Coronary artery (tissue), 2 donors: ENCODE measurements at regions not wholly inside any gene's neighbourhood (a gene's known extent, or its start where the extent isn't known, plus 50 kb on each side); places are given as distances from the start of the nearest gene placed in this dataset.
"Not testable (repeated sequence)": the region's sequence is repeated elsewhere in the genome, so short reads cannot be mapped to it uniquely, and the experiment has no call there.

ENCODE experiments used
- DNase-seq: peaks from one replicate; pipeline ENCODE4 v3.0.0-alpha.2; 2017; ENCODE audit warnings: low spot score
- H3K27ac ChIP-seq, 2 donors: fragments of 200-600 bp; sonication (generic); one replicate each; pipeline ENCODE4 v1.5.1; 2016 to 2019
- H3K4me3 ChIP-seq: fragments of 200-600 bp; sonication (generic); 2 replicates; pipeline ENCODE4 v1.5.1; 2016; ENCODE audit warnings: mild to moderate bottlenecking, moderate library complexity
- TF ChIP-seq, protein P1 (sequence below): fragments of 200-600 bp; sonication (generic); IDR thresholded peaks from one replicate; pipeline ENCODE4 v1.5.1; 2019; ENCODE audit warnings: antibody characterized with exemption

- DNase-seq, H3K4me3 ChIP-seq, H3K27ac ChIP-seq: not testable (repeated sequence)
These were observed 142.2 kb upstream of the ZNF722 start for GRCh38 chr7:63856466-63856865.

DNA sequence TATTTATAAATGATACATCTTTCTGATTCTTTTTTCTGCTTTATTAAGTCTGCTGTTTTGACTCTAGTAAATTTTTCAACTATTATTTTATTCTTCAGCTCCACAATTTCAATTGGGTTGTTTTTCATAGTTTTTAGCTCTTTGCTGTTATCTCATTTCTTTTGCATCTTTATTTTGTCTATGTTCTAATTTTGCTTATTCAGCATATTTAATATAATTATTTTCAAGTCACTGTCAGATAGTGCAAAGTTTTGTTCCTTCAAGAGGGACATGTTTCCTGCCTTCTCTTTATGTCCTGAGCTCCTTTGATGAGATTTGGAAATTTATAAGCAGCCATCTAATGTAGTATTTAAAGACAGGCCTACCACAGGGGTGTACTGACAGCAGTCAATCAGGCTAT, 131.5 kb upstream of the ZNF722 start:
- Histone ChIP-seq H3K27ac (no peak overlapping the region), H3K4me3 (no peak overlapping the region)
- TF ChIP-seq, protein P1, sequence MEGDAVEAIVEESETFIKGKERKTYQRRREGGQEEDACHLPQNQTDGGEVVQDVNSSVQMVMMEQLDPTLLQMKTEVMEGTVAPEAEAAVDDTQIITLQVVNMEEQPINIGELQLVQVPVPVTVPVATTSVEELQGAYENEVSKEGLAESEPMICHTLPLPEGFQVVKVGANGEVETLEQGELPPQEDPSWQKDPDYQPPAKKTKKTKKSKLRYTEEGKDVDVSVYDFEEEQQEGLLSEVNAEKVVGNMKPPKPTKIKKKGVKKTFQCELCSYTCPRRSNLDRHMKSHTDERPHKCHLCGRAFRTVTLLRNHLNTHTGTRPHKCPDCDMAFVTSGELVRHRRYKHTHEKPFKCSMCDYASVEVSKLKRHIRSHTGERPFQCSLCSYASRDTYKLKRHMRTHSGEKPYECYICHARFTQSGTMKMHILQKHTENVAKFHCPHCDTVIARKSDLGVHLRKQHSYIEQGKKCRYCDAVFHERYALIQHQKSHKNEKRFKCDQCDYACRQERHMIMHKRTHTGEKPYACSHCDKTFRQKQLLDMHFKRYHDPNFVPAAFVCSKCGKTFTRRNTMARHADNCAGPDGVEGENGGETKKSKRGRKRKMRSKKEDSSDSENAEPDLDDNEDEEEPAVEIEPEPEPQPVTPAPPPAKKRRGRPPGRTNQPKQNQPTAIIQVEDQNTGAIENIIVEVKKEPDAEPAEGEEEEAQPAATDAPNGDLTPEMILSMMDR, result no peak
- no peak for DNase-seq

DNA sequence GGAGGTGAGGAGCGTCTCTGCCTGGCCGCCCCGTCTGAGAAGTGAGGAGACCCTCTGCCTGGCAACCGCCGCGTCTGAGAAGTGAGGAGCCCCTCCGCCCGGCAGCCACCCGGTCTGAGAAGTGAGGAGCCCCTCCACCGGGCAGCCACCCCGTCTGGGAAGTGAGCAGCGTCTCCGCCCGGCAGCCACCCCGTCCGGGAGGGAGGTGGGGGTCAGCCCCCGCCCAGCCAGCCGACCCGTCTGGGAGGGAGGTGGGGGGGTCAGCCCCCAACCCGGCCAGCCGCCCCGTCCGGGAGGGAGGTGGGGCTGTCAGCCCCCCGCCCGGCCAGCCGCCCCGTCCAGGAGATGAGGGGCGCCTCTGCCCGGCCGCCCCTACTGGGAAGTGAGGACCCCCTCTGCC, 124.4 kb upstream of the ZNF722 start:
- not testable (repeated sequence) for H3K27ac ChIP-seq, DNase-seq, H3K4me3 ChIP-seq

GRCh38 chr7:63876707-63877322, 121.8 kb upstream of the ZNF722 start:
- Histone ChIP-seq H3K27ac (no peak overlapping the region), H3K4me3 (no peak overlapping the region)
- no peak for DNase-seq
- TF ChIP-seq, protein P1, result no peak

DNA sequence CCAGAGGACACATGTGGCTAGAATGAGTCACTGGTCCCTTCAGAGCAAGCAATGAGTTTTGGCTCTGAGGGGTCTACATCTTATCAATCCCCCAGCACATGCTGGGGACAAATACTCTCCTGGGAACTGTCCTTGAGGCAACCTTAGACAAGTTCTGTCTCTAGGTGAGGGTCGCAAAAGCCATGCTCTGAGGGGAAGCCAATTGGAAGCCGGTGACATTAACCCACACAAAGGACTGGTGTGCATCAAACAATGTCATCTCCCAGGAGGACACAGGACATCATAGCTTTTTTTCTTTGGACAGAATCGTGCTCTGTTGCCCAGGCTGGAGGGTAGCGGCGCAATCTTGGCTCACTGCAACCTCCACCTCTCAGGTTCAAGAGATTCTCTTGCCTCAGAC, 111.6 kb upstream of the ZNF722 start:
- Histone ChIP-seq H3K4me3 (no peak overlapping the region), H3K27ac (no peak overlapping the region)
- TF ChIP-seq, protein P1, result no peak
- no peak for DNase-seq

DNA sequence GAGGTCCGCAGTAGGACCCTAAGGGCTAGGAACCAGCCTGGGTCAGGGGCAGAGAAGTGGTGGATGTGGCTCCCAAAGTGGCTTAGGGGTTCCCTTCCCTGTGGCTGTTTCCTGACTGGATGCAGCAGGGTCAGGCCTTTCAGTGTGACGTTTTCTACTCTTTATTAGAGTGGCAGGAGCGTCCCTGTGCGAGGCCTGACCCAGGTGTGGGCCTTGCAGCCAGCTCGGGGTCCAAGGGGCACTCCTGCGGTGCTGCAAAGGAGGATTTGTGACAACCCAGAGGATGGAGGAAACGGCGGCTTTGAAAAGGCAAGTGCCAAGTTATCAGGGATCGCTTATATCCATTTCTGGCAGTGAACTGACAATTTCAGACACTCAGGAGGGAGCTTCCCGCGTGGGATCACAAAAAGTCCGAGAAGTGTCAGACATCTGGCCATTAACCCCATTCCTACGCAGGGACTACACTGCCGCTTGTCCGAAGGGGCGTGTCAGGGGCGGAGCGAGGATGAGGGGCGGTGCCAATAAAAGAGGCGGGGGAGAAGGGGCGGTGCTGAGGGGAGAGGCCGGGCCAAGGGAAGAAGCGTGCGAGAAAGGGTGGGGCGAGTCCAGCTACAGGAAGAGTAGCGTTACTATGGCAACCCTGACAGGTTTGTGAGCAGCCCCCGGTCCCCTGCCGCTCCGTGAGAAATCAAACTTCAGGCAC, 98.8 kb upstream of the ZNF722 start:
- Histone ChIP-seq H3K4me3 (peak overlapping the region; percentile 67), H3K27ac (no peak overlapping the region)
- DNase-seq, result no peak
- TF ChIP-seq, protein P1, result no peak

- DNase-seq, result no peak
- H3K4me3 ChIP-seq, result peak overlapping the region; percentile 67
- H3K27ac ChIP-seq, result peak overlapping the region in 1 of 2 donors; percentile 2
- TF ChIP-seq, protein P1, result no peak
These were observed 98.0 kb upstream of the ZNF722 start for GRCh38 chr7:63900394-63901203.

- DNase-seq, result not testable (repeated sequence)
- Histone ChIP-seq H3K4me3 (peak overlapping the region; percentile 67), H3K27ac (peak overlapping the region in 1 of 2 donors; percentile 2)
These were observed 97.5 kb upstream of the ZNF722 start for GRCh38 chr7:63901204-63901506.
